ENCODE measurements at regions not wholly inside any gene's neighbourhood (a gene's known extent, or its start where the extent isn't known, plus 50 kb on each side); places are given as distances from the start of the nearest gene placed in this dataset.
"Not testable (repeated sequence)": the region's sequence is repeated elsewhere in the genome, so short reads cannot be mapped to it uniquely, and the experiment has no call there.

DNA sequence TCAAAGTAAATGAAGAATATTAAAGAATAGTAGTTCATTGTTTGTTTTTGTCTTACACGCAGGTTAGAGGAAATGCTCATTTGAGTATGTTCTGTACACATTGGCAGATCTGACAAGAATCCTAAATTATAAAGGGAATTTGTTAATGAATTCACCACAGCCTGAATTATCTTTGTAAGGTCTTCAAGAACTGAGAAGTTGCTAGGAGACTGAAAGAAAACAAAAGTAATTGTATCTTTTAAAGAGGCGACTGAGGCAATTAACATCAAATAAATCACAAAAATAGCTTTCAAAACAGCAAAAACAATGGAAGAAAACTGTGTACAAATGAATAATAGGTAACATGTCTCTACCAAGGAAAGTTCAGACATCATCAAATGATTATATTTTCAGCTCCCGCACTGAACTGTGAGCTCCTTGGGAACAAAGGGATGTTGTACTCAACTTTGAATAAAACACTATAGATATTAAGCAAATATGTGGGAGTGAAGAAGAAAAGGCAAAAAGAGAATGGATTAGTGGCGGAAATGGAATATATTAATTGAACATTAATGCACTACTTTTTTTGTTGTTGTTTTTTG, 51.7 kb upstream of the ATIC start:
- no peak for DNase-seq (ENCODE audit: low spot score in 2 of 2)
- peak; percentile 24 for FAIRE-seq

DNA sequence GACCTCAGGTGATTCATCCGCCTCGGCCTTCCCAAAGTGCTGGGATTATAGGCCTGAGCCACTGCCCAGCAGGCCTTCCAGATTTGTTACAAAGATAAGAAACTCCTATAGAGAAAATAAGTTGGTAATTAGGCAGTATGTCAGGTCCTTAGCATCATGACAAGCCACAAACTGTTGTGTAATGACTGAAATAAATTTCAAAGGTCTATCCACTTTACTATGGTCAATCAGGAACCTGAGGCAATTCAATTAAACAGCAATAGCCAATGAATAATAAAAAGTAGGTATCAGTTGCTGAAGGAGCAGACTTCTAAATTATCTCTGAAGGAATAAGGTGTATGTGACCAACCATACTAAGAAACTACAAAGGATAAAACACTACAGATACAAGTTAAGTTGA, 62.4 kb upstream of the ATIC start:
- FAIRE-seq (no peak), DNase-seq (ENCODE audit: low spot score in 2 of 2) (no peak)

DNA sequence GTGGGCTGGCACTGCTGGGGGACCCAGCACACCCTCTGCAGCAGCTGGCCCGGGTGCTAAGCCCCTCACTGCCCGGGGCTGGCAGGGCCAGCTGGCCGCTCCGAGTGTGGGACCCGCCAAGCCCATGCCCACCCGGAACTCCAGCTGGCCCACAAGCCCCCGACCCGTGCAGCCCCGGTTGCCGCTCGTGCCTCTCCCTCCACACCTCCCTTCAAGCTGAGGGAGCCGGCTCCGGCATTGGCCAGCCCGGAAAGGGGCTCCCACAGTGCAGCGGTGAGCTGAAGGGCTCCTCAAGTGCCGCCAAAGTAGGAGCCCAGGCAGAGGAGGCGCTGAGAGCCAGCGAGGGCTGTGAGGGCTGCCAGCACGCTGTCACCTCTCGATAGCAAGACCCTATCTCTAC, 65.9 kb upstream of the ATIC start:
- not testable (repeated sequence) for DNase-seq (ENCODE audit: low spot score in 2 of 2); FAIRE-seq

DNA sequence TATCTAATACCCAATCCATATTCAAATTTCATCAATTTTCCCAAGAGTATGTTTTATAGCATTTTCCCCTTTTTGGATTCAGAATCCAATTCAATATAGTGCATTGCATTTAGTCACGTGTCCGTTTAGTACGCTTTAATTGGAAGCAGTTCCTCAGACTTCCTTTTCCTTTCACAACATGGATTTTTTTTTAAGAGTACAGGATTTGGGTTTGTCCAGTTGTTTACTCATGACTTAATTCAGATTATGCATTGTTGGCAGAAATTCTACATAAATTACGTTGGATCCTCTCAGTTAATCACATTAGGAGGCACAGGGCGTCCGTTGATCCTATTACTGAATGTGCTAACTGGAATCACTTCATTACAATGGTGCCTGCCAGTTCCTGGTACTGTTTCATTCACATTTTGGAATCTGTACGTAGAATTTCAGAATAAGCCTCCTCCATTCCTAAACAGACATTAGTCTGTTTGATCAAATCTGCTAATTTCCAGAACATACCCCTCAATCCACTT, 70.0 kb upstream of the ATIC start:
- FAIRE-seq (no peak), DNase-seq (ENCODE audit: low spot score in 2 of 2) (peak in 1 of 2 donors; percentile 11)

DNA sequence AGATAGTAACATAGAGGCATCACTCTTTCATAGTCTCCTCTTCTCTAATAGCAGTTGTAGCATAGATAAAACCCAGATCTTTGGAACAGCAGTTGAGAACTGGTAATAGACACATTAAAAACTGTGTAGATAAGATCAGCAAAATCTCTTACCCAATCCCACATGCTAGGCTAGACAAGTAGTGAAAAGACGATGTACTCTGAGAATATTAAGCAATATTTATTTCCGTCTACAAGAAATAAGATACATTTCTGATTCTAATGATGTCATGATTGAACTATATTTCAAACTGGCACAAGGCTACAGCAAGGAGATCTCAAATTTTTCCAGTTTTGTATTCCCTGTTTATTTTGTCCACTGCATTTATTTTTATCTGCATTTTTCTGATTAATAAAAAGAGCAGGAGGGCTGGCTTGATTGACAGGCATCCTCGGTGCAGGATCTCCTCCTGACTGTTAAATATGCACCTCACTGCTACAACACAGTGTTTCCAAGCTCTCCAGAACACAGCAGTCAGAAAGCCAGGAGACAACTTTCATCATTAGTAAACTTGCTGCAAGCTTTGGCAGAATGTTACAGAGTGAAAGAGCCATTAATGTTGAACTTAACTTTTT, 73.3 kb upstream of the ATIC start:
- no peak for FAIRE-seq
- no peak for DNase-seq (ENCODE audit: low spot score in 2 of 2)

DNA sequence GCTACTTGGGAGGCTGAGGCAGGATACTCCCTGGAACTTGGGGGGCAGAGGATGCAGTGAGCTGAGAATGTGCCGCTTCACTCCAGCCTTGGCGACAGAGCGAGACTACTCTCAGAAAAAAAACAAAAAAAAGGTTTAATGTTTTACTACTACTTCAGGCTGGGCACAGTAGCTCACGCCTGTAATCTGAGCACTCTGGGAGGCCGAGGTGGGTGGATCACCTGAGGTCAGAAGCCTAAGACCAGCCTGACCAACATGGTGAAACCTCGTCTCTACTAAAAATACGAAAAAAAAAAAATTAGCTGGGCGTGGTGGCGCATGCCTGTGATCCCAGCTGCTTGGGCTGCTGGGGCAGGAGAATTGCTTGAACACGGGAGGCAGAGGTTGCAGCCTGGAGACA, 75.7 kb upstream of the ATIC start:
- FAIRE-seq (no peak), DNase-seq (ENCODE audit: low spot score in 2 of 2) (no peak)

DNA sequence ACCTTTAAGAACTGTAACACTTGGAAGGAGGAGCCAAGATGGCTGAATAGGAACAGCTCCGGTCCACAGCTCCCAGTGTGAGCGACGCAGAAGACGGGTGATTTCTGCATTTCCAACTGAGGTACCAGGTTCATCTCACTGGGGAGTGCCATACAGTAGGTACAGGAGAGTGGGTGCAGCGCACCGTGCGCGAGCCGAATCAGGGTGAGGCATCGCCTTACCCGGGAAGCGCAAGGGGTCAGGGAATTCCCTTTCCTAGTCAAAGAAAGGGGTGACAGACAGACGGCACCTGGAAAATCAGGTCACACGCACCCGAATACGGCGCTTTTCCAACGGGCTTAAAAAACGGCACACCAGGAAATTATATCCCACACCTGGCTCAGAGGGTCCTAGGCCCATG, 81.8 kb upstream of the ABCA12 start:
- FAIRE-seq; DNase-seq (ENCODE audit: low spot score in 2 of 2): not testable (repeated sequence)

DNA sequence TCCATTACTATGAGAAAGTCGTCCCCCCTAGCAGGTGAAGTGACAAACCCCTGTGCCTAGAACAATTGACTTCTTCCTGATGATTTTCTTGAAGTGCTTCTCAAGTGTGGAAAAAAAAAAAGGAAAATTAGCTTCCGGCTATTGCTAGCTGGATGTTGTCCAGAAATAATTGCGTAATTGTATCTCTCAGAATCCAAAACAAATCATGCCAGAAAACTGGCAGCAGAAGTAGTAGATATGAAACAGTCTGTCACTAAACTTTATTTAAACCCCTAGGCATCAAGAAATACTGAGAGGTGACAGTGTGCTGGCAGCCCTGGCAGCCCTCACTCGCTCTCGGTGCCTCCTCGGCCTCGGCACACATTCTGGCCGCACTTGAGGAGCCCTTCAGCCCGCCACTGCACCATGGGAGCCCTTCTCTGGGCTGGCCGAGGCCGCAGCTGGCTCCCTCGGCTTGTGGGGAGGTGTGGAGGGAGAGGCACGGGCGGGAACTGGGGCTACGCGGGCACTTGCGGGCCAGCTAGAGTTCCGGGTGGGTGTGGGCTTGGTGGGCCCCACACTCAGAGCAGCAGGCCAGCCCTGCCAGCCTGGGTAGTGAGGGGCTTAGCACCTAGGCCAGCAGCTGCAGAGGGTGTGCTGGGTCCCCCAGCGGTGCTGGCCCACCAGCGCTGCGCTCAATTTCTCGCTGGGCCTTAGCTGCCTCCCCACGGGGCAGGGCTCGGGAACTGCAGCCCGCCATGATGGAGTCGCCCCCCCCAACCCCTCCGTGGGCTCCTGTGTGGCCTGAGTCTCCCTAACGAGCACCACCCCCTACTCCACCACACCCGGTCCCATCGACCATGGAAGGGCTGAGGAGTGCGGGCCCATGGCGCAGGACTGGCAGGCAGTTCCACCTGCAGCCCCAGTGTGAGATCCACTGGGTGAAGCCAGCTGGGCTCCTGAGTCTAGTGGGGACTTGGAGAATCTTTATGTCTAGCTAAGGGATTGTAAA, 80.5 kb upstream of the ABCA12 start:
- FAIRE-seq (no peak), DNase-seq (ENCODE audit: low spot score in 2 of 2) (no peak)

DNA sequence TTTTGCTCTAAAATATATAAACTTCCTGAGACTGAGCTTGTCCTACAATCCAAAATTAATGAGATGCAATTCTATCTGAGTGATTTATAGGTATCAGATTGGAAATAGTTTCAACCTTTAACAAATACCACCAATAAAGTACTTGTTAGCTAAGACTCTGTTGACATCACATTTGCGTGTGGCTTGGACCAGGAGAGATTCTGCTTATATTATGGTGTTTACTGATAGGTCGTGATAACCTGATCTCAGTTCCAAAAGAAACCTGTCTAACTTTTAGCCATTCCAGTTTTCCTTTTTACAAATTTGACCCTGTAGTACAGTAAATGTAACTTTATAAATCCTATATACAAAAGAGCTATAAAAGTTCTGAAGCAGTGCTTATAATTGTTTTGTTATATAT, 78.4 kb upstream of the ABCA12 start:
- DNase-seq (ENCODE audit: low spot score in 2 of 2) (no peak), FAIRE-seq (no peak)

DNA sequence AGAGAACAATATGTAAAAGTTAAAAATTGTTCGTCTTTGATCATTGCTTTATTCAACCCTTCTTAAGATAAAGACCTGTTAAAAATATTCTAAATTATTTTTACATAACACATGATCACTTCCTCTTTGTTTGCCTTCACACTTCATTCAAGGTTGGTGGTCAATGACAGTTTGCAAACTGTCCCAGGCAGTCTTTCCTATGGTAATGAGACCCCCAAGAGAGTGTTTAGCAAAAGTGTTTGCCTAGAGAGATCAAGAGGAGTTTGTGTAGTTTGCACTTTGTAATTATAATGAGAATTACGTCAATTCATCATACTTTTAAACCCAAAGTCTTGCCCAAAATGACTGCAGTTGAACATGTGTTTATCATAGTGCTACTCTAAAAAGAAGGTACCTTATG, 77.2 kb upstream of the ABCA12 start:
- no peak for FAIRE-seq
- no peak for DNase-seq (ENCODE audit: low spot score in 2 of 2)

DNA sequence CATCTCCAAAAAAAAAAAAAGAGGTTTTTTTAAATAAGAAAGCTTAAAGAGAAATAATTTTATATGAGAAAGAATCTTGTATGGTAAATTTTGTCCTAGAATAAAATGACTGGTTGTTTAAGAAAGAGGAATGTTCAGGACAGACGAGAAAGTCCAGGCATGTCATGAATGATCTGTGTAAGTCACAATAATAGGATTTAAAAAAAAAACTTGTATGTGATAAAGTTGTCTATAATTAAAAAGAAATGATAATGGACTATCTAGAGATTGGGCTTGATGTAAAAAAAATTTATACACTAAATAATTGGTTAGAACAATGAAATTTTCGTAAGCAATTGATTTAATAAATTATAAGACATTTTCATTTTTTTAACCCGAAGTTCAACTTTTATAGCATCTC, 71.7 kb upstream of the ABCA12 start:
- FAIRE-seq (no peak), DNase-seq (ENCODE audit: low spot score in 2 of 2) (no peak)

DNA sequence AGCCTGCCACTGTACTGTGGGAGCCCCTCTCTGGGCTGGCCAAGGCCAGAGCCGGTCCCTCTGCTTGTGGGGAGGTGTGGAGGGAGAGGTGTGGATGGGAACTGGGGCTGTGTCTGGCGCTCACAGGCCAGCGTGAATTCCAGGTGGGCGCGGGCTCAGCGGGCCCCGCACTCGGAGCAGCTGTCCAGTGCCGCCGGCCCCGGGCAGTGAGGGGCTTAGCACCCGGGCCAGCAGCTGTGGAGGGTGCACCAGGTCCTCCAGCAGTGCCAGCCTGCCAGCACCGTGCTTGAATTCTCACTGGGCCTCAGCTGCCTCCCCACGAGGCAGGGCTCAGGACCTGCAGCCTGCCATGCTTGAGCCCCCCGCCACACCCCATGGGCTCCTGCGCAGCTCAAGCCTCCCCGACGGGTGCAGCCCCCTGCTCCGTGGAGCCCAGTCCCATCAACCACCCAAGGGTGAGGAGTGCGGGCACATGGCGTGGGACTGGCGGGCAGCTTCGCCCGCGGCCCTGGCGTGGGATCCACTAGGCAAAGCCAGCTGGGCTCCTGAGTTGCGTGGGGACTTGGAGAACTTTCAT, 69.5 kb upstream of the ABCA12 start:
- DNase-seq (ENCODE audit: low spot score in 2 of 2): no peak
- FAIRE-seq: no peak

DNA sequence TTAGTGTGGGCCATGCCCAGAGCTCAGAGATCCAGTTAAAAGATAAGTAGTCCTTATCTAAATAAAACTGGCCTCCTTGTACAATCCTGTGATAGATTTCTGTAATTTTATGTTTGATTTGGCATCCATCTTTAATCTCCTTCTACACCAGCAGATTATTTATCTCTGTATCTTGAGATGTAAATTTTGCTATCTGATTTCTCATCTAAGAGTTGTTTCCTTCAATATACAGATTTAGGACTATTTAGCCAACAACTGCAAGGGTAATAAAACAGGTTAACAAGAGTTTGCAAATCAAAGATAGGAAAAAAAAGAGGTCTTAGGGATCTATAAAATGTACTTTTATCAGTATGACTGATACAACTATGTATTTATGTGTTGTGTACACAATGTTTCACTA, 68.6 kb upstream of the ABCA12 start:
- DNase-seq (ENCODE audit: low spot score in 2 of 2) (no peak), FAIRE-seq (no peak)

DNA sequence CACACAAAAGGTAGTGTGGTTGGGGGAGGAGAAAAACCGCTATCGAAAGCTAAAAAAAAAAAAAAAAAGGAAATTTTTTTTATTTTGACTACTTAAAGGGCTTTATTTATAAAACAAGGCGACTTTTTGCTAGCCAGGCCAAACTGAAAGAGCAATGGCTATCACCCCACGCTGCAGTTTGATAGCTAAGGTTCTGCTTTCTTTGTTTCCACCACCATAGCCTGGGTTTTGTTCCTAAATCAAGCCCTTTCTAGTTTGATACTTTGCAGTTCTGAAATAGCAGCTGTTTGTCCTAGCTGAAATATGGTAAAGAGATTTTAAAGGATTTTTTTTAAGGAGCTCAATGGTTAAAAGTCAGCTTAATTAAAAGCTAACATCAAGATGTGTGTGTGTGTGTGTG, 67.4 kb upstream of the ABCA12 start:
- DNase-seq (ENCODE audit: low spot score in 2 of 2): no peak
- FAIRE-seq: no peak

DNA sequence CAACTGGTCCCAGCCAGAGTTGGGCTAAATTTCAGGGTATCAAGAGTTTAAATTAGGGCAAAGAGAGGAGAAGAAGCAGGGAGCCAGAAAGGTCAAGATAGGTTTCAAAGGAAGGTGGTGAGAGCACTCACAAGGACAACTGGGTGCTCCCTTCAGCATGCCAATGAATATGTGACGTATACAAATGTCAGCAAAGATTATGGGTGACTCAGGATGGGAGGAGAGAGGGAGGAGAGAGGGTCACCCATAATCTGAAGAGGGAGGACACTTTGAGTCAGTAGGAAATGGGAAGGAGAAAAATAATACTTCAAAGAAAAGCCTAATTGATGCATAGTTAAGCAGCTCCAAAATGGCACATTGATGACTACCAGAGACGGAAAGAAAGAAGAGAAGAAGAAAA, 53.1 kb upstream of the ABCA12 start:
- FAIRE-seq: no peak

DNA sequence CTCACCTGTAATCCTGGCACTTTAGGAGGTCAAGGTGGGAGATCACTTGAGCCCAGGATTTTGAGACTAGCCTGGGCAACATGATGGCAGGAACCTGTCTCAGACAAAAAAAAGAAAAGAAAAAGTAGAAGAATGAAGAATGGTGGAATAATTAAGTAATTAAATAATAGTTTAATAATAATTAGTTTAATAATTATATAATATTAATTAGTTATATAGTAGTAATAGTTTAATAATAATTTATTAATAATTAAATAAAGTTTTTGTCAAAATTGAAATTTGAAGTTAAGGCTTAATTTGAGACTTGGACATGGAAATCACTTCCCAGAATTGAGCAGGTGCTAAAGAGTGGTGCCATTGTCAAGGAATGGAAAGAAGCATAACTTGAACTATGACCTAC, 52.2 kb upstream of the ABCA12 start:
- DNase-seq (ENCODE audit: low spot score in 2 of 2) (no peak), FAIRE-seq (peak; percentile 43)

More for the DNA sequence above, 53.1 kb upstream of the ABCA12 start:
- DNase-seq (ENCODE audit: low spot score in 2 of 2): no peak

DNA sequence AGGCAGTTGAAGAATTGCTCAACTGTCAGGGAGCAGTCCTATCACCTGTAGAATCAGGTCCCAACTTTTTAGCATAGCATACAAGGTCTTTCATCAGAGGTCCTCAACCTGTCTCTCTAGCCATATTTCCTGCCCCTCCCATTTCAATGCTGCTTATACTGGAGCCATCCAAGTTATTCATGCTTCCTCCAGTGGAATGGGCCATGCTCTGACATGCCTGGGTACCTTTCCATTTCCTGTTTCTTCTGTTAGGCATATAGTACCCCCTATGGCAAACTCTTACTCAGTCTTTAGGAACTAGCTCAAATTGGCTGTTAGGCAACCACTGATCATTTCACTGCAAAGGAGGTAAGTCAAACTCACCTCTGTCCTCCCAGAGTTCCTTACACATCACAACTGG, 51.0 kb upstream of the ABCA12 start:
- no peak for DNase-seq (ENCODE audit: low spot score in 2 of 2)
- no peak for FAIRE-seq
